Endodermal cell (in vitro differentiated cells): ENCODE measurements at regions not wholly inside any gene's neighbourhood (a gene's known extent, or its start where the extent isn't known, plus 50 kb on each side); places are given as distances from the start of the nearest gene placed in this dataset.

ENCODE experiments used
- DNase-seq: peaks from one replicate; pipeline ENCODE4 v3.0.0-alpha.2; 2017
- H3K27ac ChIP-seq: 2 replicates; pipeline ENCODE4 v1.5.1; 2013; ENCODE audit warnings: mild to moderate bottlenecking, low read depth, low read length, moderate library complexity
- H3K27me3 ChIP-seq: 2 replicates; pipeline ENCODE4 v1.6.1; 2013; ENCODE audit warnings: mild to moderate bottlenecking, low read length, moderate library complexity; ENCODE audit not compliant: insufficient read depth, control insufficient read depth, poor library complexity, severe bottlenecking
- H3K36me3 ChIP-seq: 2 replicates; pipeline ENCODE4 v1.7.0; 2013; ENCODE audit warnings: mild to moderate bottlenecking, low read length, moderate library complexity; ENCODE audit not compliant: control insufficient read depth, insufficient read depth
- H3K4me1 ChIP-seq: one replicate; pipeline ENCODE4 v1.7.0; 2013; ENCODE audit warnings: low read length; ENCODE audit not compliant: control insufficient read depth, insufficient read depth
- H3K4me3 ChIP-seq: 2 replicates; pipeline ENCODE4 v1.5.1; 2013; ENCODE audit warnings: mild to moderate bottlenecking, low read length, moderate library complexity
- H3K9ac ChIP-seq: 2 replicates; pipeline ENCODE4 v1.6.1; 2013; ENCODE audit warnings: mild to moderate bottlenecking, low read length, moderate library complexity; ENCODE audit not compliant: poor library complexity, severe bottlenecking; ENCODE audit errors: extremely low read depth
- H3K9me3 ChIP-seq: 2 replicates; pipeline ENCODE4 v1.6.1; 2013; ENCODE audit warnings: mild to moderate bottlenecking, low read length, moderate library complexity; ENCODE audit not compliant: control insufficient read depth
- H3K27ac Mint-ChIP-seq: 2 replicates; pipeline ENCODE4 v1.8.0; 2020; ENCODE audit warnings: mixed read lengths
- H3K27me3 Mint-ChIP-seq: 2 replicates; pipeline ENCODE4 v1.8.0; 2021; ENCODE audit warnings: mild to moderate bottlenecking, mixed read lengths; ENCODE audit not compliant: insufficient read depth
- H3K36me3 Mint-ChIP-seq: 2 replicates; pipeline ENCODE4 v1.8.0; 2020; ENCODE audit warnings: low read depth, mixed read lengths
- H3K4me1 Mint-ChIP-seq: 2 replicates; pipeline ENCODE4 v1.8.0; 2020; ENCODE audit warnings: mixed read lengths
- H3K4me3 Mint-ChIP-seq: 2 replicates; pipeline ENCODE4 v1.8.0; 2020; ENCODE audit warnings: mild to moderate bottlenecking, moderate library complexity, mixed read lengths
- H3K9me3 Mint-ChIP-seq: 2 replicates; pipeline ENCODE4 v1.8.0; 2020; ENCODE audit warnings: mild to moderate bottlenecking, mixed read lengths
- CTCF ChIP-seq: fragments of 200-600 bp; sonication (generic); conservative IDR thresholded peaks from 2 replicates; pipeline ENCODE4 v1.5.0; 2021; ENCODE audit warnings: antibody characterized with exemption, mild to moderate bottlenecking
- WGBS, 2 experiments: methylation state at CpG; one replicate each; pipeline versions ENCODE4 v1.1.5 to v1.1.7; 2013; ENCODE audit warnings: missing lambda C conversion rate in 2 of 2, mixed read lengths in 1 of 2; ENCODE audit not compliant: insufficient coverage in 1 of 2, insufficient read length in 1 of 2; 5-methylcytosine and 5-hydroxymethylcytosine counted together

GRCh38 chr6:14877758-14878157 lies 368.1 kb upstream of the JARID2 start:
- H3K36me3 Mint-ChIP-seq, result no peaks in the 10 kb centered on the region
- 86 to 100% methylated on average over 1 to 3 of the region's 3 CpGs for WGBS, 2 experiments
- H3K9ac ChIP-seq, result no peak overlapping the region
- no peak for TF ChIP-seq CTCF
- peaks cover 34% of the 10 kb centered on the region for H3K4me1 Mint-ChIP-seq
- H3K4me1 ChIP-seq, result peaks cover 8% of the 10 kb centered on the region
- no peaks in the 10 kb centered on the region for H3K27me3 Mint-ChIP-seq
- H3K9me3 ChIP-seq, result no peaks in the 10 kb centered on the region
- H3K27me3 ChIP-seq, result no peaks in the 10 kb centered on the region
- H3K4me3 Mint-ChIP-seq, result no peak overlapping the region
- no peaks in the 10 kb centered on the region for H3K36me3 ChIP-seq
- no peak for DNase-seq
- no peak overlapping the region for H3K27ac ChIP-seq
- H3K9me3 Mint-ChIP-seq, result no peaks in the 10 kb centered on the region
- no peak overlapping the region for H3K4me3 ChIP-seq
- H3K27ac Mint-ChIP-seq, result no peak overlapping the region

- peak; percentile 14 for TF ChIP-seq CTCF
- 92 to 96% methylated on average over 9 of the region's 9 CpGs for WGBS, 2 experiments
- H3K4me3 Mint-ChIP-seq, result no peak overlapping the region
- no peaks in the 10 kb centered on the region for H3K27me3 ChIP-seq
- no peaks in the 10 kb centered on the region for H3K9me3 ChIP-seq
- peaks cover 36% of the 10 kb centered on the region for H3K4me1 Mint-ChIP-seq
- no peaks in the 10 kb centered on the region for H3K9me3 Mint-ChIP-seq
- peaks cover 8% of the 10 kb centered on the region for H3K4me1 ChIP-seq
- H3K27ac ChIP-seq, result peak overlapping the region; percentile 44
- H3K4me3 ChIP-seq, result no peak overlapping the region
- no peak overlapping the region for H3K27ac Mint-ChIP-seq
- DNase-seq, result no peak
- H3K36me3 ChIP-seq, result no peaks in the 10 kb centered on the region
- H3K36me3 Mint-ChIP-seq, result no peaks in the 10 kb centered on the region
- H3K27me3 Mint-ChIP-seq, result no peaks in the 10 kb centered on the region
- no peak overlapping the region for H3K9ac ChIP-seq
Observed at GRCh38 chr6:14880052-14880451, 365.8 kb upstream of the JARID2 start.

- Histone ChIP-seq H3K9ac (no peak overlapping the region), H3K4me3 (no peak overlapping the region), H3K27me3 (no peaks in the 10 kb centered on the region), H3K4me1 (peaks cover 8% of the 10 kb centered on the region), H3K36me3 (no peaks in the 10 kb centered on the region), H3K9me3 (no peaks in the 10 kb centered on the region), H3K27ac (peak overlapping the region; percentile 44)
- no peak for DNase-seq
- Mint-ChIP-seq H3K9me3 (no peaks in the 10 kb centered on the region), H3K4me1 (peaks cover 36% of the 10 kb centered on the region), H3K36me3 (no peaks in the 10 kb centered on the region), H3K4me3 (no peak overlapping the region), H3K27ac (no peak overlapping the region), H3K27me3 (no peaks in the 10 kb centered on the region)
- TF ChIP-seq CTCF, result no peak
- 19 to 80% methylated on average over 2 to 3 of the region's 3 CpGs for WGBS, 2 experiments
Observed at GRCh38 chr6:14880677-14881076, 365.2 kb upstream of the JARID2 start.
